RWPE2 (cell line): ENCODE measurements at regions not wholly inside any gene's neighbourhood (a gene's known extent, or its start where the extent isn't known, plus 50 kb on each side); places are given as distances from the start of the nearest gene placed in this dataset.

Experiments used
- ATAC-seq: fragments of 200-7000 bp; cut with Tn5 transposase; 3 replicates; pipeline ENCODE4 v1.9.1; 2021; ENCODE audit warnings: low read depth
- DNase-seq: peaks from one replicate; pipeline ENCODE4 v3.0.0-alpha.2; 2020; ENCODE audit warnings: low spot score
- H3K27ac ChIP-seq: fragments of 450-650 bp; 2 replicates; pipeline ENCODE4 v1.5.1; 2017; ENCODE audit warnings: mild to moderate bottlenecking; ENCODE audit not compliant: poor library complexity, severe bottlenecking
- H3K27me3 ChIP-seq: fragments of 250-450 bp; sonication (Bioruptor Pico); 2 replicates; pipeline ENCODE4 v1.5.1; 2021; ENCODE audit warnings: mild to moderate bottlenecking, moderate library complexity; ENCODE audit not compliant: insufficient read depth, poor library complexity, severe bottlenecking
- H3K36me3 ChIP-seq: fragments of 250-450 bp; sonication (Bioruptor Pico); 2 replicates; pipeline ENCODE4 v1.5.1; 2020; ENCODE audit warnings: low read depth, mild to moderate bottlenecking, moderate library complexity
- H3K4me1 ChIP-seq: fragments of 250-450 bp; sonication (Bioruptor Pico); 2 replicates; pipeline ENCODE4 v1.5.1; 2021; ENCODE audit warnings: mild to moderate bottlenecking, moderate library complexity; ENCODE audit not compliant: insufficient read depth, poor library complexity, severe bottlenecking
- H3K4me3 ChIP-seq: fragments of 250-450 bp; sonication (Bioruptor Pico); 2 replicates; pipeline ENCODE4 v1.5.1; 2021; ENCODE audit warnings: mild to moderate bottlenecking, moderate library complexity; ENCODE audit not compliant: severe bottlenecking
- H3K9me3 ChIP-seq: fragments of 250-450 bp; sonication (Bioruptor Pico); 2 replicates; pipeline ENCODE4 v1.5.1; 2021; ENCODE audit warnings: mild to moderate bottlenecking, moderate library complexity; ENCODE audit not compliant: severe bottlenecking
- TF ChIP-seq, protein P1 (sequence below): fragments of 450-650 bp; IDR thresholded peaks from one replicate; pipeline ENCODE4 v1.5.1; 2017; ENCODE audit warnings: mild to moderate bottlenecking, moderate library complexity; ENCODE audit not compliant: poor library complexity, severe bottlenecking

DNA sequence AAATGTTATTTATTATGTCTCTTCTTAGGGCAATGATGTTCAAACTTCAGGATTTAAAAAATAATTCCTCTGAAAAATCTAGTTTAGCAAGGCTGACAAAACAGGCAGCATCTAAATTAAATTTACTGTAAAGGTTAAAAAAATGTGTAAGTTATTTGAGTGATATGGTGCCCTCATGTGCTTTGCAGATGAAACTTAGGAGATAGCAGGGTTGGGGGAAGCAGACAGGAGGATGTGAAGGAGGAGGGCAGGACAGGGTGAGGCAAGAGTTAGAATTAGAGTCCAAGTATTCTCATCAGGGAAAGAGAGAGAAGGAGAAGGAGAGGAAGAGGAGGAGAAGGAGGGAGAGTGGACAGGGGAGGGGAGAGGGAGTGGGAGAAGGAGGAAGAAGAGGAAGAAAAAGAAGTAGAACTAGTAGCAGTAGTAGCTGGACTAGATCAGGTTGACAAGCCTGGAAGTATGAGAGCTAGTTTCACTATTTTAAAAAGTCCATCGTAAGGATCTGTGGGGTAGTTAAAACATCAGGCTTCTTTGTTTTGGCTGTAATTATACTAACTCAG lies 141.2 kb upstream of the SESN3 start:
- Histone ChIP-seq H3K27me3 (no peaks in the 10 kb centered on the region), H3K4me3 (no peak overlapping the region), H3K27ac (no peak overlapping the region), H3K4me1 (no peaks in the 10 kb centered on the region), H3K36me3 (no peaks in the 10 kb centered on the region), H3K9me3 (no peaks in the 10 kb centered on the region)
- no peak for ATAC-seq
- no peak for DNase-seq
- TF ChIP-seq, protein P1, sequence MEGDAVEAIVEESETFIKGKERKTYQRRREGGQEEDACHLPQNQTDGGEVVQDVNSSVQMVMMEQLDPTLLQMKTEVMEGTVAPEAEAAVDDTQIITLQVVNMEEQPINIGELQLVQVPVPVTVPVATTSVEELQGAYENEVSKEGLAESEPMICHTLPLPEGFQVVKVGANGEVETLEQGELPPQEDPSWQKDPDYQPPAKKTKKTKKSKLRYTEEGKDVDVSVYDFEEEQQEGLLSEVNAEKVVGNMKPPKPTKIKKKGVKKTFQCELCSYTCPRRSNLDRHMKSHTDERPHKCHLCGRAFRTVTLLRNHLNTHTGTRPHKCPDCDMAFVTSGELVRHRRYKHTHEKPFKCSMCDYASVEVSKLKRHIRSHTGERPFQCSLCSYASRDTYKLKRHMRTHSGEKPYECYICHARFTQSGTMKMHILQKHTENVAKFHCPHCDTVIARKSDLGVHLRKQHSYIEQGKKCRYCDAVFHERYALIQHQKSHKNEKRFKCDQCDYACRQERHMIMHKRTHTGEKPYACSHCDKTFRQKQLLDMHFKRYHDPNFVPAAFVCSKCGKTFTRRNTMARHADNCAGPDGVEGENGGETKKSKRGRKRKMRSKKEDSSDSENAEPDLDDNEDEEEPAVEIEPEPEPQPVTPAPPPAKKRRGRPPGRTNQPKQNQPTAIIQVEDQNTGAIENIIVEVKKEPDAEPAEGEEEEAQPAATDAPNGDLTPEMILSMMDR = no peak

DNA sequence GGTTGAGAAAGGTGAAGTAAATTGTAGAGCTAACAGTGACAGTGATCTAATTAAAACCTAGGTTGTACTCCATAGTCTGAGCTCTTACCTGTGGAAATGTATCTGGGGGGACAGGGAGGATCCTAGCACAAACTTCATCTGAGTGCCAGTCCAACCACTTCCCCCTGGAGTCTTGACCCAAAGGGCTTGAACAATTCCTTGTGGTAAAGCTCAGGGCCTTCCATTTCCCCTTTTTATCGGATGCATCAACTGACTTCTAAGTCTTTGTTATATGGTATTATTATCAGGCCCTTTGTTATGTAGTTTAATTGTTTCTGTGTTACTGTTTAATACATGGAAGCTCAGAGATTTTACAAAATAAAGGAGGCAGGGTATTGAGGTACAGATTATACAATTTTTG lies 140.2 kb upstream of the SESN3 start:
- H3K9me3 ChIP-seq = no peaks in the 10 kb centered on the region
- H3K27ac ChIP-seq = no peak overlapping the region
- ATAC-seq = no peak
- H3K4me3 ChIP-seq = no peak overlapping the region
- TF ChIP-seq, protein P1 = no peak
- no peak for DNase-seq
- H3K4me1 ChIP-seq = no peaks in the 10 kb centered on the region
- H3K36me3 ChIP-seq = no peaks in the 10 kb centered on the region
- no peaks in the 10 kb centered on the region for H3K27me3 ChIP-seq

DNA sequence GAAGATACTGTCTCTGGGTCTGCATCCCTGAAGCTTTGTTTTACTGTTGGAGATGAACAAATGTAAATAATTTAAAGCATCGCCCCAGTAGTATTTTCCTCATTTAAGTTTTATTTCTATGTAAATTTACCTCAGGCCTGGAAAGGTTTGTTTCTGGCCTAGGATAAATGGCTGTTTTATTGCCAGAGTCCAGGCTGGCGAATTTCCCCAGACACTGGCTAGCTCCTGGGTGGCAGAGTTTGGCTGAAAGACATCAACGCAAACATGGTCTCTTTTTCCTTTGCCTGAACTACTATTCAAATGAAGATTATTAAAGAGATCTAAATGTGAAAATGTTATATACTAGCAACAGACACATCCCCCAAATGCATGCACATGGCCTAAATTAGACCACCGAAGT lies 136.7 kb upstream of the SESN3 start:
- Histone ChIP-seq H3K4me3 (no peak overlapping the region), H3K36me3 (no peaks in the 10 kb centered on the region), H3K4me1 (peaks cover 13% of the 10 kb centered on the region), H3K9me3 (no peaks in the 10 kb centered on the region), H3K27me3 (no peaks in the 10 kb centered on the region), H3K27ac (no peak overlapping the region)
- TF ChIP-seq, protein P1 = no peak
- ATAC-seq = no peak
- no peak for DNase-seq

DNA sequence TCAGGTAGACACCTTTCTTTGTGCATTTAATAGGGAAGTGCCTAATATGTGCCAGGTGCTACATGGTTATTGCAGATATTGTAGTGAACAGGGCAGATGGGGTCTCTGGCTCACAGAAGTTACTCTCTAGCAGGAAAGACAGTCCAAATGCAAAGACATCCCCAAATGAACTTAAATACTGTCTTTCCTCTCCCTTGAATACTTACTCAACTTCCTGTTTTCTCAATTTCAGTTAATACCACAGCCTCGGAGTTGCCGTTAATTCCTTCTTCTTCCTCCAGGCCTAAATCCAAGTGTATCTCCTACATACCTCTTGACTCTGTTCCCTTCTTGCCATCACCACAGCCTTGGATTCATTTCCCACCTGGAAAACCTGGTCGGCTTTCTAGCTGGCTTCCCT lies 134.3 kb upstream of the SESN3 start:
- no peaks in the 10 kb centered on the region for H3K36me3 ChIP-seq
- H3K27me3 ChIP-seq = no peaks in the 10 kb centered on the region
- ATAC-seq (no peak), DNase-seq (no peak)
- H3K4me3 ChIP-seq = no peak overlapping the region
- TF ChIP-seq, protein P1 = no peak
- no peak overlapping the region for H3K27ac ChIP-seq
- H3K4me1 ChIP-seq = peaks cover 13% of the 10 kb centered on the region
- H3K9me3 ChIP-seq = no peaks in the 10 kb centered on the region
